Uterus (tissue), 3 donors: ENCODE measurements at regions not wholly inside any gene's neighbourhood (a gene's known extent, or its start where the extent isn't known, plus 50 kb on each side); places are given as distances from the start of the nearest gene placed in this dataset.

Experiments used
- DNase-seq, 2 donors: peaks; one replicate each; pipeline ENCODE4 v3.0.0-alpha.2; 2019 to 2020
- H3K27ac ChIP-seq, 2 donors: fragments of 200-600 bp; sonication (generic); 1 replicate in 1 of 2; 2 replicates in 1 of 2; pipeline ENCODE4 v1.5.1; 2016 to 2018
- H3K27me3 ChIP-seq, 2 donors: fragments of 200-600 bp; sonication (generic); one replicate each; pipeline ENCODE4 v1.5.1; 2018 to 2019; ENCODE audit warnings: control low read depth in 1 of 2
- H3K36me3 ChIP-seq, 2 donors: fragments of 200-600 bp; sonication (generic); one replicate each; pipeline ENCODE4 v1.5.1; 2019; ENCODE audit warnings: control low read depth in 1 of 2
- H3K4me1 ChIP-seq, 2 donors: fragments of 200-600 bp; sonication (generic); one replicate each; pipeline ENCODE4 v1.5.1; 2018 to 2019; ENCODE audit warnings: control low read depth in 1 of 2
- H3K4me3 ChIP-seq, 2 donors: fragments of 200-600 bp; sonication (generic); 1 replicate in 1 of 2; 2 replicates in 1 of 2; pipeline ENCODE4 v1.5.1; 2018 to 2019; ENCODE audit warnings: mild to moderate bottlenecking in 1 of 2
- H3K9me3 ChIP-seq, 2 donors: fragments of 200-600 bp; sonication (generic); one replicate each; pipeline ENCODE4 v1.5.1; 2019; ENCODE audit warnings: control low read depth in 1 of 2
- CTCF ChIP-seq, 4 experiments: fragments of 200-600 bp in 2 of 4; fragments of 450-650 bp in 2 of 4; sonication (generic) in 2 of 4; IDR thresholded peaks; one replicate each; pipeline ENCODE4 v1.5.1; 2016 to 2019; ENCODE audit warnings: antibody characterized with exemption in 4 of 4, mild to moderate bottlenecking in 2 of 4, moderate library complexity in 1 of 4
- POLR2A ChIP-seq, 2 donors: fragments of 450-650 bp; IDR thresholded peaks; one replicate each; pipeline ENCODE4 v1.6.1; 2016; ENCODE audit warnings: antibody characterized with exemption in 2 of 2, mild to moderate bottlenecking in 1 of 2, moderate library complexity in 1 of 2
- intact Hi-C: fragments of 100-400 bp; cut with DNase I; formaldehyde crosslinking; loops from one replicate; pipeline ENCODE4 v1.15.1; 2023; ENCODE audit warnings: low total_unique reads
- donor health status: DM: yes; HTN: yes; CAD: no.

- Histone ChIP-seq H3K9me3 (no peaks in the 10 kb centered on the region), H3K36me3 (no peaks in the 10 kb centered on the region), H3K4me1 (no peaks in the 10 kb centered on the region), H3K27ac (no peak overlapping the region), H3K27me3 (no peaks in the 10 kb centered on the region), H3K4me3 (no peak overlapping the region)
- TF ChIP-seq CTCF (IDR thresholded peaks at IDR 0.05): no peak
- TF ChIP-seq POLR2A (IDR thresholded peaks at IDR 0.05): no peak
- no peak for DNase-seq
- intact Hi-C loops: no loop called here
Measured at GRCh38 chr1:29438991-29439390, 202.7 kb downstream of the PTPRU start.

GRCh38 chr1:29437946-29438345, 201.6 kb downstream of the PTPRU start:
- Histone ChIP-seq H3K4me1 (no peaks in the 10 kb centered on the region), H3K36me3 (no peaks in the 10 kb centered on the region), H3K27ac (no peak overlapping the region), H3K27me3 (no peaks in the 10 kb centered on the region), H3K9me3 (no peaks in the 10 kb centered on the region), H3K4me3 (no peak overlapping the region)
- no peak for TF ChIP-seq POLR2A (IDR thresholded peaks at IDR 0.05)
- DNase-seq: no peak
- intact Hi-C loops: no loop called here

GRCh38 chr1:29436181-29436785, 200.0 kb downstream of the PTPRU start:
- TF ChIP-seq POLR2A (IDR thresholded peaks at IDR 0.05): no peak
- no peak for TF ChIP-seq CTCF (IDR thresholded peaks at IDR 0.05)
- intact Hi-C loops: no loop called here
- H3K27ac ChIP-seq: no peak overlapping the region
- H3K9me3 ChIP-seq: no peaks in the 10 kb centered on the region
- H3K4me3 ChIP-seq: no peak overlapping the region
- DNase-seq: no peak
- H3K36me3 ChIP-seq: no peaks in the 10 kb centered on the region
- H3K4me1 ChIP-seq: no peaks in the 10 kb centered on the region
- H3K27me3 ChIP-seq: no peaks in the 10 kb centered on the region

- intact Hi-C loops: no loop called here
- no peak overlapping the region for H3K4me3 ChIP-seq
- no peaks in the 10 kb centered on the region for H3K36me3 ChIP-seq
- TF ChIP-seq CTCF (IDR thresholded peaks at IDR 0.05) (no peak), POLR2A (IDR thresholded peaks at IDR 0.05) (no peak)
- no peaks in the 10 kb centered on the region for H3K4me1 ChIP-seq
- no peaks in the 10 kb centered on the region for H3K27me3 ChIP-seq
- H3K9me3 ChIP-seq: no peaks in the 10 kb centered on the region
- H3K27ac ChIP-seq: no peak overlapping the region
- DNase-seq: no peak
Measured at GRCh38 chr1:29433830-29434229, 197.5 kb downstream of the PTPRU start.

DNA sequence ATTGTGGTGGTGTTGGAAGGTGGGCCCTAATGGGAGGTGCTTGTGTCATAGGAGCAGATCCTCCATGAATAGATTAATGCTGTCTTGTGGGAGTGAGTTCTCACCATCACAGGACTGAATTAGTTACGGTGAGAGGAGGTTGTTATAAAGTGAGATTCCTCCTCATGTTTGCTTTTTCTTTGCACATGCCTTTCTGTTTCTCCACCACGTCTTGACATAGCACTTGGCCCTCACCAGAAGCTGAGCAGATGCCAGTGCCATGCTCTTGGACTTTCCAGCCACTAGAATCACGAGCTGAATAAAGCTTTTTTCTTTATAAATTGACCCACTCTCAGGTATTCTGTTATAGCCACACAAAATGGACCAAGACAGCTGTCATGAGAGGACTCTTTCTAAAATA, 194.8 kb downstream of the PTPRU start:
- intact Hi-C loops: no loop called here
- Histone ChIP-seq H3K27ac (no peak overlapping the region), H3K4me1 (no peaks in the 10 kb centered on the region), H3K9me3 (no peaks in the 10 kb centered on the region), H3K4me3 (no peak overlapping the region), H3K27me3 (no peaks in the 10 kb centered on the region), H3K36me3 (no peaks in the 10 kb centered on the region)
- no peak for TF ChIP-seq CTCF (IDR thresholded peaks at IDR 0.05)
- no peak for TF ChIP-seq POLR2A (IDR thresholded peaks at IDR 0.05)
- no peak for DNase-seq

- no peaks in the 10 kb centered on the region for H3K4me1 ChIP-seq
- no peak for DNase-seq
- no peaks in the 10 kb centered on the region for H3K27me3 ChIP-seq
- no peaks in the 10 kb centered on the region for H3K36me3 ChIP-seq
- TF ChIP-seq POLR2A (IDR thresholded peaks at IDR 0.05): no peak
- no peaks in the 10 kb centered on the region for H3K9me3 ChIP-seq
- H3K27ac ChIP-seq: no peak overlapping the region
- no peak overlapping the region for H3K4me3 ChIP-seq
- intact Hi-C loops: no loop called here
Measured at GRCh38 chr1:29429656-29430055, 193.3 kb downstream of the PTPRU start.
